GM19468 (cell line): ENCODE measurements at regions not wholly inside any gene's neighbourhood (a gene's known extent, or its start where the extent isn't known, plus 50 kb on each side); places are given as distances from the start of the nearest gene placed in this dataset.
"Not testable (repeated sequence)": the region's sequence is repeated elsewhere in the genome, so short reads cannot be mapped to it uniquely, and the experiment has no call there.

Source experiments
- ATAC-seq: cut with Tn5 transposase; IDR thresholded peaks from one replicate; pipeline ENCODE4 v1.9.1; 2021; ENCODE audit warnings: mild to moderate bottlenecking, moderate library complexity, moderate number of reproducible peaks; ENCODE audit not compliant: unreplicated experiment; ENCODE audit errors: extremely low read depth

DNA sequence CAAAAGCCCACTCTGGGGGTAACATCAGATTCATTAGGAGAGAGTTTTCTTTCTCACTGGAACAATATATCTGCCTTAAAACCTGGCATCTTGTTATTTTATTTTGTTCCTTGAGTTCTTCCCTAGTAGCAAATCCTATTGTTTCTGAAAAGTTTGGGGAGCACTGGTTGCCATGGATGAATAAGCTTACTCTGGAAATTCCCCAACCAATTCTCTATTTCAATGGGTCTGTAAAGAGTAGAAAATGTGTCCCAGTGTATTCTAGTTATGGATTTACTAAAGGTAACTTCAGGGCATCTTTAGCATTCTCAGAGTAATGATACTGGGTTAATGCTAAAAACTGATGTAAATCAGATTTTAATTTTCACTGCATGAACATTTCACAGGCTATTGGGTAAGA lies 94.2 kb upstream of the S1PR3 start:
- ATAC-seq: no peak

GRCh38 chr9:88898039-88898720 lies 93.1 kb upstream of the S1PR3 start:
- no peak for ATAC-seq

GRCh38 chr9:88905506-88905905 lies 85.8 kb upstream of the S1PR3 start:
- no peak for ATAC-seq

GRCh38 chr9:88915916-88916315 lies 75.4 kb upstream of the S1PR3 start:
- ATAC-seq: no peak

- no peak for ATAC-seq
Measured at GRCh38 chr9:88916894-88917293, 74.4 kb upstream of the S1PR3 start.

- ATAC-seq: no peak
Measured at GRCh38 chr9:88917375-88917774, 73.9 kb upstream of the S1PR3 start.

DNA sequence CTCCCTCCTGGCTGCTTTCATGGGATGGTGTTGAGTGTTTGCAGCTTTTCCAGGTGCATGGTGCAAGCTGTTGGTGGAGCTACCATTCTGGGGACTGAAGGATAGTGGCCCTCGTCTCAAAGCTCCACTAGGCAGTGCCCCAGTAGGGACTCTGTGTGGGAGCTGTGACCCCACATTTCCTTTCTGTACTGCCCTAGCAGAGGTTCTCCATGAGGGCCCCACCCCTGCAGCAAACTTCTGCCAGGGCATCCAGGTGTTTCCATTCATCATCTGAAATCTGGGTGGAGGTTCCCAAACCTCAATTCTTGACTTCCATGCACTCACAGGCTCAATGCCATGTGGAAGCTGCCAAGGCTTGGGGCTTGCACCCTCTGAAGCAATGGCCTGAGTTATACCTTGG lies 72.7 kb upstream of the S1PR3 start:
- not testable (repeated sequence) for ATAC-seq

DNA sequence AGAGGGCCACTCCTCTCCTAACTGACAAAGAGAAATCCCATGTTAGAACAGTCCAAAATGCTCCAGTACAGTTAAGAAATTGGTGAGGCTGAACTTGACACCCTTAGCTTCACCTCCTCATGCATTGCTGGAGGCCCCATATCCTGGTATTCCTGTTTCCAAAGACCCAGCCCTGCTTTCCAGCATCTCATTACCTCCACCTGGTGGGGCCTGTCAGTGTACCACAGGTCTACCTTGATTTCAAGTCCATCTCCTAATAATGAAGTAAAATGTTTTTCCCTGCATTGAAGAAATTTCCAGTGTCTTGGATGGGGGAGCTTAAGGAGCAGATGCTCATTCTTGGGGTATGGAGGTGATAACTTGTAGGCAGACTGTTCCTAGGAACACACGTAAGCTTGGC lies 70.6 kb upstream of the S1PR3 start:
- no peak for ATAC-seq

DNA sequence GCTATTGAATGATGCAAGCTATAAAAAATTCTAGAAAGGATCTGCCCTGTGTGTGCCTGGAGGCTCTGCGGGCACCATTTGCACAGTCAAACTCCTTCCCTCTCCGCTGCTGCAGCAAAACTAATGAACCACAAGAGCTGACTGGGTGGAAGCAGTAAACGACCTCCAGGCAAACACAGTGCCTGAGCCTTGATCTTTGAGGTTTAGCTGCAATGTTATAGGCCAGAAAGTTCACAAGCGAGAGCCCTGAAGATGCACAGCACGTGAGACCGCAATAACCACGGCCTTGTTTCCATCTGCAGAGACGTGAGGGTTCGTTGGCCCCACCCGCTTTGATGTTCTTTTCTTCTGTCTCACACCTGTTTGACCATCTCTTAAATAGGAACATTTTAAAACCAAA lies 69.2 kb upstream of the S1PR3 start:
- ATAC-seq: peak; percentile 37

DNA sequence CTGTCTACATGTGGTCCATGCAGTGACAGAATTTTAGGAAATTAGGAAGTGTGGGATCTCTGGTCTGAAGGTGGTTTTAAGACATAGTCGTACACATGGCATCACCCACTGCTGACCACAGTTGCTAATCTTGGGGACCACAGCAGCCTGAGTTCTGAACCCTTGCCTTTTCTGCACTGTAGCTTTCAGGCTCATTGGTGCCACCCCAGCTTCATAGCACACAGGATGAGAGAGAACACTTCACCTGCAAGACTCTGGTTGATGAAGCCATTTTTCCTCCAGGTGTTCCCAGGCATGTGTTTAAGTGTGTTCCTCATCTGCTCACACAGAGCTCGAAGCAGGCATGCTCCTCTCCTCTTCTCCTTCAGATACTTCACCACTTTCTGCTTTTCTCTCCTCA lies 68.2 kb upstream of the S1PR3 start:
- ATAC-seq: no peak

DNA sequence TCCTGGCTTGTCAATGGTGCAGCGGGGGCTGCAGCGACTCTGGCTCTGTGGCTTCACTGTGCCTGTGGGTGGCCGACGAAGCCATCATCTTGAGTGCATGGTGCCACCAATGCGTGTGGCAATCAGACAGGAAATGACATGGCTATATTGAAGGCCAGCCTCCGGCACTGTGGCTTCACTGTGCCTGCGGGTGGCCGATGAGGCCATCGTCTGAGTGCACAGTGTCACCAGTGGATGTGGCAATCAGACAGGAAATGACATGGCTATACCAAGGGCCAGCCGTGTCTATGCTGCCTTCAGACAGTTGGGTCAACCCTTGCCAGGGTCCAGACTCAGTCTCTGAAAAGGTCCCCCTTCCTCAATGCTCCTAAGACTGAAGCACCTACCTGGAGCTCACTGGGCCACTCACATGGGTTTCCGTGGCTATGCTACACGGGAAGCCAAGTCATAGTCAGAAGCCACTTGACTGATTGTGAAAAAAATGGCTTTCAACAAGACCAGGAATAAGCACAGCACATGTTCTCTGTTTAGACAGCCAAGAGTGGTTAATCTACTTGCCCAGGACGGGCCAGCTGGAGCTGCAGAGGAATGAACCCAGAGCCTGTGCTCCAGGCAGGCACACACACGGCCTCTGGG lies 67.5 kb upstream of the S1PR3 start:
- ATAC-seq: no peak

- ATAC-seq: no peak
Measured at GRCh38 chr9:88925481-88925880, 65.8 kb upstream of the S1PR3 start.

- no peak for ATAC-seq
Measured at GRCh38 chr9:88926781-88927505, 64.3 kb upstream of the S1PR3 start.

DNA sequence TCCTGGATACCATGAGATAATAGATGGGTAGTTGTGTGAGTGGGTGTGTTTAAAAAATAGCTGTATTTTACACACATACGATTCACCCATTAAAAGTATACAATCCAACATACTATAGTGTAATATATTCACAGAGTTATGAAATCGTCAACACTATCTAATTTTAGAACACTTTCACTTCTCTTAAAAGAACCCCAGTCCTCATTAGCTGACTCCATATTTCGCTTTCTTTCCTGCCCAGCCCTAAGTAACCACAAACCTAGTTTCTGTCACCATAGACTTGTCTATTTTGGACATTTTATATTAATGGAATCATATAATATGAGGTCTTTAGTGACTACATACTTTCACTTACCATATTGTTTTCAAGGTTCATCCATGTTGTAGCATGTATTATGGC lies 63.8 kb upstream of the S1PR3 start:
- ATAC-seq: peak; percentile 56

GRCh38 chr9:88930716-88931115 lies 60.6 kb upstream of the S1PR3 start:
- ATAC-seq: no peak

- ATAC-seq: no peak
Measured at GRCh38 chr9:88932766-88933165, 58.5 kb upstream of the S1PR3 start.

- no peak for ATAC-seq
Measured at GRCh38 chr9:88933607-88934379, 57.5 kb upstream of the S1PR3 start.

GRCh38 chr9:88934876-88935535 lies 56.3 kb upstream of the S1PR3 start:
- no peak for ATAC-seq

DNA sequence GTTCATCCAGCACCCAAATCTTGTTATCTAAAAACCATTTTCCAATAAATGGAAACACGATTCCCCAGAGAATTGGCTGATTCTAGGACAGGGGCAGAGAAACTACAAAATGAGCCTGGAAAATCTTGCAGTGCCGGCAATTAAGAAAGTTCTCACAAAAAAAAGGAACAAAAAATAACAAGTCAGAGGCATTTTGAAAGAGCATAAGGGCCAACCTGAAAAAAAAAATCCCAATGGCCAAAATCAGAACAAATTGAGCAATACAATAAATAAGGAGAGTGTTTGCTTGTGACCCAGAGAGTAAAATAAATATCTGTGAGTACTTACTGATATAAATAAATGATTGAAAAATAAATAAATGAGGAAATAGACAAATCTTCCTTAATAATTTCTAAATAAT lies 55.1 kb upstream of the S1PR3 start:
- no peak for ATAC-seq

DNA sequence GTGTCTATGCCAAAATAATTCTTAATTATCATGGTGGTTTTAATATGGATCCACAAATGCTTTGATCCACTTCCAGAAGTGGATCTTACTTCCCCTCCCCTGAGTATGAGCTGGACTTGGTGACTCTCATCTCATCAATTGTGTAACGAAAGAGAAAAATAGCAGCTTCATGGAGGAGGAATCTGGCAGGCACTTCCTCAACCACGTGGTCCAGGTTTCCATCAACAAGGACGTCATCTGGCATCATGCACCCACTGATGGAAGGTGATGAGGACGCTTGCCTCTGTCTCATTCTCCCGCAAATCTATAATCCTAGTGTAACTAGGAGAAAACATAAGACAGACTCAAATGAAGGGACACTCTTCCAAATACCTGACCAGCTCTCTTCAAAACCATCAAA lies 54.6 kb upstream of the S1PR3 start:
- no peak for ATAC-seq
